ENCODE measurements at regions not wholly inside any gene's neighbourhood (a gene's known extent, or its start where the extent isn't known, plus 50 kb on each side); places are given as distances from the start of the nearest gene placed in this dataset.
A peak's percentile ranks its signal among the peaks of the same experiment; 100 is the strongest.
"Not testable (repeated sequence)": the region's sequence is repeated elsewhere in the genome, so short reads cannot be mapped to it uniquely, and the experiment has no call there.

GRCh38 chr10:117601716-117602115 is 59.2 kb downstream of the EMX2 start:
- DNase-seq, result no peak

- DNase-seq, result no peak
These were observed 60.5 kb downstream of the EMX2 start for GRCh38 chr10:117603081-117603480.

GRCh38 chr10:117603726-117604125 is 61.2 kb downstream of the EMX2 start:
- DNase-seq, result no peak

GRCh38 chr10:117609095-117609795 is 66.7 kb downstream of the EMX2 start:
- peak; percentile 95 for DNase-seq

GRCh38 chr10:117609796-117610170 is 67.2 kb downstream of the EMX2 start:
- peak; percentile 5 for DNase-seq

- DNase-seq, result peak; percentile 3
These were observed 67.8 kb downstream of the EMX2 start for GRCh38 chr10:117610321-117610720.

GRCh38 chr10:117612113-117612512 is 69.6 kb downstream of the EMX2 start:
- DNase-seq, result no peak

- no peak for DNase-seq
These were observed 73.1 kb downstream of the EMX2 start for GRCh38 chr10:117615649-117616048.

GRCh38 chr10:117616179-117616578 is 73.6 kb downstream of the EMX2 start:
- no peak for DNase-seq

GRCh38 chr10:117617086-117617485 is 74.5 kb downstream of the EMX2 start:
- no peak for DNase-seq

- no peak for DNase-seq
These were observed 75.1 kb downstream of the EMX2 start for GRCh38 chr10:117617659-117618058.

- peak; percentile 69 for DNase-seq
These were observed 76.7 kb downstream of the EMX2 start for GRCh38 chr10:117619223-117619622.

GRCh38 chr10:117619707-117620405 is 77.3 kb downstream of the EMX2 start:
- DNase-seq, result peak; percentile 38

GRCh38 chr10:117621196-117621595 is 78.7 kb downstream of the EMX2 start:
- DNase-seq, result no peak

GRCh38 chr10:117621795-117622420 is 79.4 kb downstream of the EMX2 start:
- no peak for DNase-seq

GRCh38 chr10:117622471-117623184 is 80.1 kb downstream of the EMX2 start:
- no peak for DNase-seq

GRCh38 chr10:117626228-117626627 is 83.7 kb downstream of the EMX2 start:
- no peak for DNase-seq

GRCh38 chr10:117627561-117627960 is 85.0 kb downstream of the EMX2 start:
- no peak for DNase-seq

- DNase-seq, result not testable (repeated sequence)
These were observed 87.2 kb downstream of the EMX2 start for GRCh38 chr10:117629717-117630116.

GRCh38 chr10:117631276-117632145 is 89.0 kb downstream of the EMX2 start:
- DNase-seq, result no peak

- DNase-seq, result no peak
These were observed 89.9 kb downstream of the EMX2 start for GRCh38 chr10:117632406-117632805.

- DNase-seq, result no peak
These were observed 93.3 kb downstream of the EMX2 start for GRCh38 chr10:117635826-117636225.
